Common myeloid progenitor, CD34-positive (primary cell): ENCODE measurements at regions not wholly inside any gene's neighbourhood (a gene's known extent, or its start where the extent isn't known, plus 50 kb on each side); places are given as distances from the start of the nearest gene placed in this dataset.
A peak's percentile ranks its signal among the peaks of the same experiment; 100 is the strongest.

Experiments
- CTCF ChIA-PET: fragments of 350-600 bp; sonication (Branson Sonifier 250); formaldehyde crosslinking; loops from one replicate; lab custom pipeline; 2021; ENCODE audit warnings: antibody characterized with exemption; lab: Charles Lee
- POLR2A ChIA-PET: fragments of 350-600 bp; sonication (Branson Sonifier 250); formaldehyde crosslinking; loops from one replicate; lab custom pipeline; 2021; ENCODE audit warnings: antibody characterized with exemption; lab: Charles Lee
- DNase-seq, 3 donors: peaks; one replicate each; pipeline versions ENCODE4 v3.0.0 to v3.0.0-alpha.2; 2013
- H3K27ac ChIP-seq, 2 experiments: 1 replicate in 1 of 2; 2 replicates in 1 of 2; pipeline ENCODE4 v1.7.0; 2013; ENCODE audit warnings: inconsistent platforms in 2 of 2, low read length in 2 of 2, mild to moderate bottlenecking in 2 of 2, low read depth in 1 of 2, moderate library complexity in 1 of 2; ENCODE audit not compliant: severe bottlenecking in 2 of 2, insufficient read depth in 1 of 2, poor library complexity in 1 of 2
- H3K27me3 ChIP-seq, 5 experiments: replicated peaks in 2 of 5; 1 replicate in 3 of 5; 2 replicates in 2 of 5; pipeline versions ENCODE4 v1.6.1 to v1.7.0; 2013; ENCODE audit warnings: low read length in 4 of 5, mild to moderate bottlenecking in 2 of 5, moderate library complexity in 2 of 5, inconsistent platforms in 1 of 5; ENCODE audit not compliant: insufficient read depth in 5 of 5, control insufficient read depth in 4 of 5
- H3K36me3 ChIP-seq, 4 experiments: 1 replicate in 2 of 4; 2 replicates in 2 of 4; pipeline versions ENCODE4 v1.6.1 to v1.7.0; 2013; ENCODE audit warnings: low read length in 3 of 4, control low read depth in 1 of 4, mild to moderate bottlenecking in 1 of 4; ENCODE audit not compliant: control insufficient read depth in 4 of 4, insufficient read depth in 4 of 4
- H3K4me1 ChIP-seq, 4 experiments: 1 replicate in 3 of 4; 2 replicates in 1 of 4; pipeline versions ENCODE4 v1.6.1 to v1.7.1; 2013; ENCODE audit warnings: low read length in 3 of 4, mild to moderate bottlenecking in 3 of 4, control low read depth in 1 of 4, inconsistent platforms in 1 of 4, moderate library complexity in 1 of 4; ENCODE audit not compliant: control insufficient read depth in 4 of 4, insufficient read depth in 4 of 4; ENCODE audit errors: control extremely low read depth in 1 of 4
- H3K4me3 ChIP-seq, 7 experiments: 1 replicate in 4 of 7; 2 replicates in 3 of 7; pipeline versions ENCODE4 v1.5.1 to v1.7.0; 2013; ENCODE audit warnings: mild to moderate bottlenecking in 7 of 7, low read length in 6 of 7, moderate library complexity in 6 of 7, inconsistent platforms in 2 of 7, low read depth in 2 of 7, control low read depth in 1 of 7; ENCODE audit not compliant: insufficient read depth in 4 of 7, control insufficient read depth in 1 of 7; ENCODE audit errors: extremely low read depth in 1 of 7
- H3K9me3 ChIP-seq, 5 experiments: 1 replicate in 4 of 5; 2 replicates in 1 of 5; pipeline versions ENCODE4 v1.6.1 to v1.7.1; 2013; ENCODE audit warnings: low read length in 4 of 5, mild to moderate bottlenecking in 2 of 5, inconsistent platforms in 1 of 5, low read depth in 1 of 5, moderate library complexity in 1 of 5; ENCODE audit not compliant: control insufficient read depth in 4 of 5, insufficient read depth in 2 of 5; ENCODE audit errors: control extremely low read depth in 1 of 5
- WGBS: methylation state at CpG from one replicate; pipeline ENCODE4 v1.1.5; 2013; ENCODE audit not compliant: insufficient coverage; 5-methylcytosine and 5-hydroxymethylcytosine counted together

DNA sequence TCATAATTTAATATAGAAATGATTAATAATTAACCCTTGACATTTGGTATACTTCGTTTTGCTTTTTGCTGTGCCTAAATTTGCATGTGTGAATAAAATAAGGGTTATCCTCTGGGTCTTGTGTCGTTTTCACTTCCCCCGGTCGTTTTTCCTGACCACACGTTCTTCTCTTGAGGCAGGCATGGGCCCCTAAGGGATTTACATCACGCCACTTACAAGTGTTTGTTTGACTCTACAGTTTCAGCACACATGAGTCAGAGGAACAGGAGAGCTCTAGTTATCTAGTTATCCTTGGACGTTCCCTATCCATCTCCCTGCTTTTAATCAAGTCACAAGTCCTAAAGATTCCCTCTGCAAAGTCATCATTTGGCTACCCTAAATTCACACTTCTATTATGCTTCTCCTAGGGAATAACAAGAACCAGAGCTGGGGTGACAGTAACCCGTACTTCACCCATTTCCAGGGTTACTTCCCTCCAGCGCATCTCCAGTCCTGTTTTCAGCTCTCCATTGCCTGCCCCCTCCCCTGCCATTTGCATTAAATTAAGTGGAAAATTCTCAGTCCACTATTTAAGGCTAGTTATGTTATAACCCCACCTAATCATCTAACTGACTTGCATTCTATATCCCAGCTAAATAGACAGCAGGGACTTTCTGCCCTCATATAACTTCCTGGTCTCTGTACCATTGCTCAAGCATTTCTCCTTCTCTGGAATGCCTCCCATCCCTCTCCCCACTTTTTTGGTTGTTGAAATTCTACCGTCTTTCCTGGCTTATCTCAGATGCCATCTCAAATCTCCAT, 206.9 kb downstream of the PTEN start:
- Histone ChIP-seq H3K27ac (no peak overlapping the region), H3K27me3 (no peaks in the 10 kb centered on the region), H3K4me1 (peaks cover 13 to 35% (median 25%) of the 10 kb centered on the region in 4 experiments), H3K36me3 (no peaks in the 10 kb centered on the region), H3K4me3 (no peak overlapping the region), H3K9me3 (no peaks in the 10 kb centered on the region)
- 87% methylated on average over 9 of the region's 10 CpGs for WGBS
- ChIA-PET CTCF (no interaction called here), POLR2A (no interaction called here)
- DNase-seq = no peak

DNA sequence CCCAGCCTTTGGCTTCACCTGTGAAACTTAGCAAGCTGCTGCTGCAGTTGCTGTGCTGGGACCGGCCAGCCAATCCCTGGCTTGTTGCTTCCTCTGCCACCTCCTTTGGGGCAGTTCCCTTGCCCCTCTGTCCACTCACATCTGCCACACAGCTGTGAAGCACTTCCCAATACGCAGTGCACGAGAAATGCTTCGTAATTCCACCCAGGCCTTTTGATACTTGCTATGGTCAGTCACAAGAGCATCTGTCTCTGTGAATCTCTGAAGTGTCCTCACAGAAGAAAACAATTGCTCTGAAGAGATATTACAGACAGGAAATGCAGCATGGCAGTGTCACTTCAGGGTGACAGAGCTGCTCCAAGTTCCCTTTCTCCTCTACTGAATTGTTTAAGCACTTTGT, 208.5 kb downstream of the PTEN start:
- no peaks in the 10 kb centered on the region for H3K9me3 ChIP-seq
- CTCF ChIA-PET = no interaction called here
- POLR2A ChIA-PET = no interaction called here
- no peaks in the 10 kb centered on the region for H3K36me3 ChIP-seq
- peak in 2 of 3 donors; percentile 26 to 41 for DNase-seq
- peaks cover 11 to 30% (median 18%) of the 10 kb centered on the region in 4 experiments for H3K4me1 ChIP-seq
- H3K27me3 ChIP-seq = no peaks in the 10 kb centered on the region
- no peak overlapping the region for H3K27ac ChIP-seq
- WGBS = 87% methylated on average over 4 of the region's 4 CpGs
- no peak overlapping the region for H3K4me3 ChIP-seq

DNA sequence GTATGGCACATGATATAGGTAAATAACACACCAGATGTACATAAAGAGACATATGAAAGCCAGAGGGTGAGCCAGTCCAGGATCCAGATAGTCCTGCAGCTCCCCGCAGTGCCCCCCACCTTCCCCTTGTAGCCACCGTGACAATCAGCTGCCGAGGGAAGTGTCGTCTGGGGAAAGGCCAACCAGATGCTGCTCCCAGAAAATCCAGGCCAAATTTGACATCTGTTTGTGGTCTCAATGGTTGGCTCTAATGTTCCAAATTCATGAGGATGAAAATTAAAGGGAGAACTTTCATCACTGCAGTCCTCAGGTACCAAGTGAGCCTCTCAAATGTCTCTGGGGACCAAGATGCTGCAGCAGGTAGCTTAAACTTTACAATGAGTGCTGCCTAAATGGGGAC, 210.3 kb downstream of the PTEN start:
- WGBS = 68% methylated on average over 4 of the region's 4 CpGs
- H3K27ac ChIP-seq = no peak overlapping the region
- H3K4me1 ChIP-seq = peaks cover 9 to 26% (median 16%) of the 10 kb centered on the region in 4 experiments
- ChIA-PET POLR2A (no interaction called here), CTCF (interaction anchor here (0.8 to 1.4 kb wide), 3 partner anchors 10 to 23 kb away, joined by 3 to 4 read pairs (median 3); no protein-coding TSS in a partner anchor)
- H3K27me3 ChIP-seq = no peaks in the 10 kb centered on the region
- H3K36me3 ChIP-seq = no peaks in the 10 kb centered on the region
- H3K9me3 ChIP-seq = no peaks in the 10 kb centered on the region
- DNase-seq = no peak
- H3K4me3 ChIP-seq = no peak overlapping the region

DNA sequence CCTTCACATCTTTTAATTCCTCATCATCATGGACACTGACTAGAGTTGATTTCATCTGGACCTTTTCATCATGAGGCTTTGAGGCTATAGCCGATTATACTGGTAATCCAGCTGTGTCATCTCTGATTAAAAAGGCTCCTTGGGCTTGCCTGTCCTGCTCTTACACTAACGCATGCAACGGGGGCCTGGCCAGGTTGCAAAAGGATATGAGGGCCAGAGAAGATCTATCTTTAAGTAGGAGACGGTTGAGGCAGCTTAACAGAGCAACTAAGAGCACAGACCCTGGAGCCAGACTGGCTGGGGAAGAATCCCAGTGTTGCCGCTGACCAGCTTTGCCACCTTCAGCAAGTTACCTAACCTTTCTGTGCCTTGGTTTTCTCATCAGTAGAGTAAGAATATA, 211.5 kb downstream of the PTEN start:
- WGBS = 100% methylated on average over 5 of the region's 5 CpGs
- no peak overlapping the region for H3K4me3 ChIP-seq
- ChIA-PET POLR2A (no interaction called here), CTCF (interaction anchor here (0.9 to 1.4 kb wide), 2 partner anchors 12 to 15 kb away, joined by 3 to 4 read pairs; no protein-coding TSS in a partner anchor)
- H3K36me3 ChIP-seq = no peaks in the 10 kb centered on the region
- no peaks in the 10 kb centered on the region for H3K27me3 ChIP-seq
- peaks cover 9 to 27% (median 16%) of the 10 kb centered on the region in 4 experiments for H3K4me1 ChIP-seq
- no peak overlapping the region for H3K27ac ChIP-seq
- H3K9me3 ChIP-seq = no peaks in the 10 kb centered on the region
- no peak for DNase-seq

DNA sequence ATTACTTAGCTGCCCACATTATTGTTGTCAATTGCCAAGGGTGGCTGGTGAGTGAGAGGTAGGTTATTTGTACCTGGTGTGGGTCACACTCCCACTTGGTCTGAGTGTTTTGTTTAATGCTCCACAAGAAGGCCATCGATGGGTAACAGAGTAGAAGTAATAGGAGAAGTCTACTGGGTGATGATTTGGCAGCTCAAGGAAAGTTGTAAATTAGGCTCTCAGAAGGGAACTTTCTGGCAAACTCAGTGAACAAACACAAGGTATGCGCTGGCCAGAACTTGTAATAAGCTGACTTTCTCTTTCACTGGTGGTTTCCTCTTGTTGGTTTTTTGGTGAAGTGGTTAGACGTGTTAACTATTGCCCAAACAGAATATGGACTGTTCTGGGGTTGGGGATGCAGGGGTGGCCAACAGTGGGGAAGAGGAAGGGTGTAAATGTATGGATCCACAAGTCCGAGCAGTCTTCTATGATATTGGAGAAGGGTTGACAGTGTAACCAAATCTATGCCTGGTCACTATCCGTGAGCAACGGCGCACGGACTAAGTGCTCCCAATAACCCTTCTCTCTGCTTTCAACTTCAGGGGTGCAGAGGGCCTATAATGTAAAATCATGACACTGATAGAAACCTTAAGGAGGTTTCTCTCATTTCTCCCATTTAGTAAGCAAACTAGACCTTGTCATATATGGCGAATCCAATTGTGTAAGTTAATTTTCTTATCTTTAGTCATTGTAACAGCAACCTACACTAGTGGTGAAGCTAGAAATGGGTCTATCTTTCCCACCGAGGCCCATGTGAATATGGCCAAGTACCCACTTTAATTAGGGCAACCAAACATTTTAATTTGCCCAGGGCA, 212.8 kb downstream of the PTEN start:
- Histone ChIP-seq H3K4me3 (peak overlapping the region in 1 of 7 experiments; percentile 16), H3K4me1 (peaks cover 13 to 35% (median 20%) of the 10 kb centered on the region in 4 experiments), H3K9me3 (no peaks in the 10 kb centered on the region), H3K27me3 (no peaks in the 10 kb centered on the region), H3K36me3 (no peaks in the 10 kb centered on the region), H3K27ac (no peak overlapping the region)
- 83% methylated on average over 7 of the region's 10 CpGs for WGBS
- ChIA-PET POLR2A (no interaction called here), CTCF (no interaction called here)
- peak; percentile 33 to 80 (median 73) for DNase-seq

DNA sequence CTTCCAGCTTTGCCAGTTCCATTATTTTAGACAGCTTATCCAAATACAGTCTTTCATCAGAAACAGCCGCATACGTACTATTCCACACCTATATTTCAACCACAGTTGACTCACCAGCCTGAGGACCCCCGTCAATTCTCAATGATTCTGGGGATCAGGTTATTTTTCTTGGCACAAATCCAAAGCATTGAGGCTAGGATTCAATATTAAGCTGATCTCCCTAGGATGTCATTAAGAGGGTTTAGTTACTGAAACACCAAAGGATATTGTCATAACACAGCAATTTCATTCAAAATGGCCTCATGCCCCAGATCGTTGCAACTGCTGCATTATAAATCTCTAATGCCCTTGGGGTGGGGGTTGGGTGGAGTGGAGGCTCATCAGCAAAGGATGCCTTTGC, 214.6 kb downstream of the PTEN start:
- no peak for DNase-seq
- POLR2A ChIA-PET = no interaction called here
- no peaks in the 10 kb centered on the region for H3K27me3 ChIP-seq
- H3K27ac ChIP-seq = no peak overlapping the region
- no peaks in the 10 kb centered on the region for H3K9me3 ChIP-seq
- no peaks in the 10 kb centered on the region for H3K36me3 ChIP-seq
- H3K4me1 ChIP-seq = peaks cover 4 to 38% (median 16%) of the 10 kb centered on the region in 4 experiments
- H3K4me3 ChIP-seq = no peak overlapping the region
- WGBS = 100% methylated on average over 1 of the region's 4 CpGs
- CTCF ChIA-PET = interaction anchor here (1.1 kb wide), 1 partner anchor 28 kb away, joined by 3 read pairs; no protein-coding TSS in a partner anchor
